HG03064 (cell line): ENCODE measurements at regions not wholly inside any gene's neighbourhood (a gene's known extent, or its start where the extent isn't known, plus 50 kb on each side); places are given as distances from the start of the nearest gene placed in this dataset.

ENCODE experiments used
- ATAC-seq: cut with Tn5 transposase; IDR thresholded peaks from one replicate; pipeline ENCODE4 v1.9.1; 2021; ENCODE audit warnings: low read depth; ENCODE audit not compliant: unreplicated experiment

- no peak for ATAC-seq
Measured at GRCh38 chr11:95451682-95452081, 220.7 kb upstream of the SESN3 start.

- no peak for ATAC-seq
Measured at GRCh38 chr11:95451261-95451660, 220.3 kb upstream of the SESN3 start.

GRCh38 chr11:95450547-95451123, 219.6 kb upstream of the SESN3 start:
- ATAC-seq, result no peak

DNA sequence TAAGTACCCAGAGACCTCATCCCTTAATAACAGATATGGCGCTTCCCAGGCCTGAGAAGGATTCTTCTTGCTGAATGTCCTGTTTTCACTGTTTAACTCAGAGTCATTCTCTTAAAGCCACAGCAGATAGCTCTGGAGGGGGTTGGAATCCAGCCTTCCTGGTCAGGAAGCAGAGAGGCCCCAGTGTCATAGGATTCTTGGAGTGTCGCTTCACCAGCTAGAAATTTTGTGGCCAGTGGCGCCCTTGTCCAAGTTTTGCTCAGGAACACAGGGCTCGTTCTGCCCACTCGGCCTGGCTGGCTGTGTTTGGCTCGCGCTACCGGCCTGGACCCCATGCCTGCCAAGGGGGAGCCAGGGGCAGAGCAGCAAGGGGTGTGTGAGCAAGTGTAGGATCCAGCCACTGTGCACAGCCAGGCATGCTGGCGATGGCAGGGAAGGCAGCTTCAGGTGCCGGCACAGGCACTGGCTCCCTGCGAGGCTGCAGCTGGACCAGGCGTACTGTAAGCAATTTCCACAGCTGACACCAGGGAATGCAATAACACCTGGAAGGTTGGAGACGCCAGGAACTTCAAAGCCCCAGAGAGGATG, 214.8 kb upstream of the SESN3 start:
- ATAC-seq, result no peak

DNA sequence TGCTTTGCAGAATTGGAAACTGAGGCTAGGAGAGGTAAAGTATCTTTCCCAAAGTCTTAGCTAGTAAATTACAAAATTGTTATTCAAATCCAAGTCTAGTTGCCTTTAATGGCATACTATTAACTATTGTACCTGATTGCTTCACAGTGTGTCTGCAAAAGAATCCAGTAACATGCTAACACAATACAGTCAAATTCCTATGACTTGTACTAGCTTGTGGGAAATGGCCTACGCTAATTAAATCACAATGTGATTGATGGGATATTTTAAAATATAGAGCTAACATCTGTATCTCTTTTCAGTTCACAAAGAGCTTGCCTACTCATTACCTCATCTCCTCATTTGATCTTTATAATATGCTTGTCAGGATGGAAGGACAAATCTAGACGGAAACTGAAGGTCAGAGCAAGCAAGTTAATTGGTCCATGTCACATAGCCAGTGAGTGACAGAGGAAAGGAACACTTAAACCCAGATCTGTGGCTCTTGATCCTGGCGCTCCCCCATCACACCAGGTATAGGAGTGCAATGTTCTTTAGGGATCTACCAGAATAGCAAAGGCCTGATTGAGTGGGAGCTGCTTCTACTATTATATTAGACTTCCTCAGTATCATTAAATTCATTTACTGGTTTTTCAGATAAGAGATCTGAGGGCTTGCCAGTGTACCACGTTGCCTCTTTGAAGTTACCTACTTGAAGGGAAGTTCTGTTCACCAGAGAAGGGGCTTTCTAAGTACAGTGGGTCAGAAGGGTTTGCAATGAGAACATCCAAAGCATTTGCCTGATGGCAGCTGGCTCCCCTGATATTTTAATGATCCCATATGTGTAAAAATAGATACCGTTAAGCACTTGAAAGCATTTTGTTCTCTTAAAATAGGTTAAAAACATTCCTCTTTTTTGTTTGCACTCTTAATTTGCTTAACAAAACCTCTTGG, 213.6 kb upstream of the SESN3 start:
- no peak for ATAC-seq

DNA sequence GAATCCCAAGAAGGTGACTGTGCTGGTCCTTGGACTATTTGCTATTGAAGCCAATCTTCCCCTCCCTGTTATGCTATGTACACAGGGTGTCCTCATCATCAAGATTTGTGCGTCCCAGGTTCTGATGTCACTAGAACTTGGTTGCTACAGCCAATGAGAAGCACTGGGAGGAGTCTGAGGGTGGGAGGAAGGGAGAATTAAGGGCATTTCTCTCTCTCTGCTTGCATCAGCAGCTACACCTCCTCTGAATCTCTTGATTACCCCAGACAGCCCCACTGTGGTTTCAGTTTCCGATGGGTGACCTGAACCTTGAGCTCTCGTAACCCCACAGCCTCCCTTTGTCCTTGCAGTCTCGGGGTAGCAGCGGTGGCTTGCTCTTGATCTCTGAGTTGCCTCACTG, 212.4 kb upstream of the SESN3 start:
- ATAC-seq, result no peak

- no peak for ATAC-seq
Measured at GRCh38 chr11:95442531-95443050, 211.6 kb upstream of the SESN3 start.

- no peak for ATAC-seq
Measured at GRCh38 chr11:95435628-95436353, 204.8 kb upstream of the SESN3 start.

DNA sequence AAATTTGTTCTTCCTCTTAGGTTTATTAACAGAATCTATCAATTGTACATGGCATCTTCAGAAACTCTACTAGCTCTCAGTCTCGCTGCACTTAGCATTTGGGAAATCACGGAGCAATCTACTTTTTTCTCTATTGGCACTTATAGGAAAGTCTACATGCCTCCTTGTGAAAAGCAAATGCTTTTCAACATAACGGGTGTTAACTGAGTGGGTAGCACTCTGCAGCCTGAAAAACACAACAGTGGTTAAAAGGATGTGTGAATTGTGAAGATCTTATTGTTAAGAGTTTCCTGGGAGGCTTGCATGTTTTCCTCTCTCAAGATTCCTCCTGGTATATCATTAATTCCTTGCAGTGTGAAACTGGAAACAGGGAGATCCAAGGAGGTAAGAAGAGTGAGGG, 204.2 kb upstream of the SESN3 start:
- no peak for ATAC-seq

- no peak for ATAC-seq
Measured at GRCh38 chr11:95434489-95435057, 203.6 kb upstream of the SESN3 start.

DNA sequence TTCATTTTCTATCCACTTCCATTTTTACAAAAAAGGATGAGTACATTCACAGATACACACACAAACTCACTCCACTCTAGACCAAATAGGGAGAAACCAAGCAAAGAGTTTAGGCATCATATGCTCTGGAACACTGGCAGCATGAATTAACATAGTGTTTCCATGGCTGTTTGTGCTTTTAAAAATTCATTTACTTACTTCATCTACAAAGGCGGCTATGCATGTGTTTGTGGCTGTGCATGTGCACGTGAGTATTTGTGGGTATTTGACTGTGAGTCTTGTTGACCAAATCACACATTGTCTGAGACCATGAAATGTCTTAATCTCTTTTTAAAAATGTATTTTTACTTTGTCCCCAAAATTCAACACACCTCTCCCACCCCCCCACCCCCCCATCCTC, 203.0 kb upstream of the SESN3 start:
- ATAC-seq, result no peak

DNA sequence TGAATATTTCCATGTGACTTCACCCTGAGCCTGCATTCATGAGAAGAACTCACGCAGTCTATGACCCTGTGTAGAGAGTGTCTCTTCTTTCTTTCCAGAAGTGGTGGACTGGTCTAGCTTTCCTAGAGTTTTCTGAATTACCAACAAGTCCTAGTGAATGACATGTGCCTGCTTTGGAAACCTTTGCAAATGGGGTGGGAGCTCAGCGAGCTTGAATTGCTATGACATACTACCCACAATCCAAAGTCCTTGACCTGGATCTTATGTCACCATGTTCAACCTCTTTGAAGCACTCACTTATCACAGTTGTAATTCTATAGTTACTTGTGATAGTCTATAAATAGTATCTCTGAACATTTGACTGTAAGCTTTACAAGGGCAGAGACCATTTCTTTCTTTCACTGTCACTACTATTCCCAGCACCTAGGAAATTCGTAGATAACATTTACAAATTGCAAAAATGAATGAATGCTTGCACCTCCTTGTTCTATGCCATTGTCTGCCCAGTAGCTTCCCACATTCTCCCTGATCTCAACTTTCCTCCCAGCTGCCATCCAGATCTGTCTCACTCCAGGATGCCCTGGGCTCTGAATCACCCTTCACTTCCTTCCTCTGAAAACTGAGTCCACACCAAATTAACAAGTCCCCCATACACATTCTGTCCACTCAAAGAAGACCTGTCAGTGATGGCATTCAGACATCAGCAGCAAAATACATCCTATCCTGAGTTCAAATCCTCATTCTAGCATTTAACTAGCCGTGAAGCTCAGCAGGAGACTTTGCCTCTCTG, 201.9 kb upstream of the SESN3 start:
- no peak for ATAC-seq

DNA sequence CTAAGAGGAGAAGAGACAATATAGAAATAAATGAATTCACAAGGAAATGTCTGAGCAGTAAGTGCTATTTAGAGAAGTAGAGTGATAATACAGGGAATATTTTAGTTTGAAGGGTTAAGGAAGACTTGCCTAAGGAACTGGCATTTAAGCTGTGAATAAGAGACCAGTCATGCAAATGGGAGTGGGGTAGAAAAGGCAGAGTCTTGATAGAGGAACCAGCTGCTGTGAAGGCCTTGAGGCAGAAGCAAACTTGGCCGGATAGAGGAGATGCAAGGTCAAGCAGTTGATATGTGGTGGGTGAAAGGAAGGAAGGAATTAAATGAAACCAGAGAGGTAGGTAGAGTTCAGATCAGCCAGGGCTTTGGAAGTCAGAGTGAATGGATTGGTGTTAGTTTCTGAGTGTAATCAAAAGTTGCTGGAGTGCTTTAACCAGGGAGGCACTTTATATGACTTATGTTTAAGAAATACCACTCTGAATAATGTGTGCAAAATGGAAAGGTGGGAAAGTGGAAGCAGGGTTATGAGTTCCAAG, 198.4 kb upstream of the SESN3 start:
- ATAC-seq, result no peak

DNA sequence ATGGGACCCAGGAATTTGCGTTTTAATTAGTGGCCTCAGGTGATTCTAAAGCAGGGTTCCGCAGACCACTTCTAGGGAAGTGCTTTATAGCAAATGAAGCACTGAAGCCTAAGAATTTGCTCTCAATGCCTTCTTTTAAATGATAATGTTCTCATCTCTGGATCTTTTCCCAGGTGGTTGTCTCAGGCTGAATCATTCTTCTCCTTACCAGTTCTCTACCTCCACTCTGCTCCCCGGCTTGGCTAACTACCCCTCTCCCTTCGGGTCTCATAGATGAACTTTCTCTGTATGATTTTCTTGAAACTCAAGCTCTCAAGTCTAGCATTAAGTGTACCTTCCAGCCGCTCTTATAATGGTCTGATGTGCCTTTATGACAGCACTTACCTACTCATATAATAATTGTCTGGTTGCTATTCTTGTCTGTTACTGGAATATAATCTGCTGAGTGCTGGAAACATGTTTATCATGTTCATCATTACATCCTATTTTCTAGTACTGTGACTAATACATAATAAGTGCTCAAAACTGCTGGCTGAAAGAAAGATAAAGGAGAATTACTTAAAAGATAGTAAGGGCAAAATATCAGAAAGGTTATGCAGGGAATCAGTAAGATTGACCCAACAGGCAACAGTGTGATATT, 195.9 kb upstream of the SESN3 start:
- ATAC-seq, result no peak

DNA sequence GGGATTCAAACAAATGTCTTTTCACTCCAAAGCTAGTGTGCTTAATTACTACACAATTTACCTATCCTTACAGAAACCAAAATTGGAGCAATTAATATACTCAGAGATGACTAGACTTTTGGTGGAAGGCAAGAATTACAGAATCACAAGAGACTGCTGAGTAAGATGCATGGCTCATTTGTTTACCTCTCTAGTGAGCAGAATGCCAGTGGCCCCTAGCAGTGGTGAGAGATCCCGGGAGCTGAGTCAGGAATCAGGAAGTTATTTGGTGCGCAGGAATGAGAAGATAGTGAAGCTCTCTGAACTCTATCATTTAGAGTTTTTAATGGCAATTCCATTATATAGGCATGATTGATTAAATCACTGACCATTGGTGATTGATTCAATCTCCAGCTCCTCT, 188.9 kb upstream of the SESN3 start:
- ATAC-seq, result no peak

DNA sequence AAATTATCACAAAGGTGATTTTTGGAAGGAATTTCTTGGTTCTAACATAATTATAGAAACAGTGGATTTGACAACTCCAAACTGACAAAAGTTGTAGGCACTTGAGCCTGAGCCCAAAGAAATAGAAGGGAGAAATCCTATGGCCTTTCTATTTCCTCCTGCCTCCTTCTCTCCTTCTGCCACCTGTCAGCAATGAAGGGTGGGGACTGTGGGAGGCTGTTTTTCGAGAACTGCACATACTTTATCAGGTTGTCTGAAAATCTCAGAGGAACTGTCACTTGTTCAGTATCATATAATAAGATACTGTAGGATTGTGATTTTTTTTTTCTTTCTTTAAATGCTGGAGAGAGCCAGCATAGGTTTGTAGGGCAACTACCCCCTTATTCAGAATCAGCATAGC, 187.9 kb upstream of the SESN3 start:
- ATAC-seq, result no peak

DNA sequence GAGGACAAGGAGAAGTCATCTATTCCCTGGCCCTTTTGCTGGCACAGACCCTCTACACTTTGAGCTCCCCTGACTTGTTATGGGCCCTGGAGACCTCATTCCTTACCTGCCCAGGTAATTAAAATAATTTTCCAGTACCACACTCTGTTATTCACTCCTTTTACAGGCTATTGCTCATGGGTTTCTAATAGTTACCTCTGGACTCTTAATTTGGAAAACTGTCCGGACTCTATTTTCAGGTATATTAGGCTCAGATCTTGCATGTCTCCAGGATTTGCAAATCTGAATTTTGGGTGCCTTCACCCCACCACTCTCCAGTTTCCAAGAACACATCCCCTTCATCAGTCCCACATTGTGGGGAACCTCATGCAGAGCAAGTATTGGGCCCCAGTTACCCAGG, 186.8 kb upstream of the SESN3 start:
- ATAC-seq, result no peak

DNA sequence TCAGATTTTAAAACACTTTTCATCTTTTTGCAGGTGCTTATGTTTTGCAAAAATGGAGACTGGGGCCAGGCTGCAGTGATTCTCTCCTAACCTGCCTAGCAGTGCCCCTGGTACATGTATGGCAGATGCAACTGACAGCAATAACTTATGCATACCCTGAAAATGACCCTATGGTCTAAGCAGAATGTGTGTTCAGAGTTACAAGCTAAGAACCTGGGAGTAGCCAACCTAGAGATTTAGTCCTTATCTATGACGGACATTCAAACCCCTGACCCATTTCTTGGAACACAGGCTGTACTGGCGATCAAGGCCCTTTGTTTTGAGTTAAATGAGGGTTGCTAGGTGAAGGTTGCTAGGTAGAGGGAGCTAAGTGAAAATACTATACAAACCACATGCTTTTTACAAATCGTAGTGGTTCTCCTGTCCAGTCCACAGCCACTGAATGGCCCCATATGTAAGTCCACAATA, 184.9 kb upstream of the SESN3 start:
- no peak for ATAC-seq

DNA sequence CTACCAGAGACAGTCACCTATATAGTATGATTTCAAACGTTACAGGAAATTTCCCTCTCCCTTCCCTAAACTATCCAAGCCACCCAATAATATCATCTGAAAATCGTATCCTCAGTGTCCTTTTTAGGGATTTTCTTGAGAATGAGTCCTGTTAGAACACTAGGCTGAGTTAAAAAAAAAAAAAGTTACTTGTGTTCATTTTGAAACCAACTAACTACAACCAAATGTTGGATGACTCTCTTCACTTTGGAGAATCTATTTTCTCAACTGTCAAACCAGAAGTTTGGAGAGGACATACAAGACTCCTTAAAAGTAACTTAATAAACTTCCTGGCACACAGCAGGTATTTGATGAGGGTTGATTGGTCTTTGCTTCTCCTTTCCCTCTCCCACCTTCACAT, 183.2 kb upstream of the SESN3 start:
- ATAC-seq, result no peak
